H9 (cell line): ENCODE measurements at regions not wholly inside any gene's neighbourhood (a gene's known extent, or its start where the extent isn't known, plus 50 kb on each side); places are given as distances from the start of the nearest gene placed in this dataset.

ENCODE experiments used
- DNase-seq: peaks from one replicate; pipeline ENCODE4 v3.0.0-alpha.2; 2017
- H2AFZ ChIP-seq: one replicate; pipeline ENCODE4 v1.6.1; 2013; ENCODE audit warnings: mild to moderate bottlenecking, low read length, control low read depth, moderate library complexity
- H2AK5ac ChIP-seq: 2 replicates; pipeline ENCODE4 v1.6.1; 2013; ENCODE audit warnings: low read length, control low read depth, mixed read lengths; ENCODE audit not compliant: insufficient read length
- H2BK120ac ChIP-seq: one replicate; pipeline ENCODE4 v1.6.1; 2013; ENCODE audit warnings: low read depth, mild to moderate bottlenecking, low read length, control low read depth, inconsistent platforms; ENCODE audit not compliant: poor library complexity, severe bottlenecking
- H2BK12ac ChIP-seq: 2 replicates; pipeline ENCODE4 v1.6.1; 2013; ENCODE audit warnings: low read length, control low read depth, mixed read lengths, low read depth; ENCODE audit not compliant: insufficient read length
- H2BK15ac ChIP-seq: 2 replicates; pipeline ENCODE4 v1.6.1; 2013; ENCODE audit warnings: low read depth, low read length, control low read depth
- H2BK20ac ChIP-seq: one replicate; pipeline ENCODE4 v1.6.1; 2013; ENCODE audit warnings: low read depth, mild to moderate bottlenecking, low read length, control low read depth, inconsistent platforms; ENCODE audit not compliant: poor library complexity, severe bottlenecking
- H2BK5ac ChIP-seq: 2 replicates; pipeline ENCODE4 v1.6.1; 2013; ENCODE audit warnings: low read length, control low read depth, mixed read lengths; ENCODE audit not compliant: insufficient read length
- H3K14ac ChIP-seq: 2 replicates; pipeline ENCODE4 v1.6.1; 2013; ENCODE audit warnings: low read length, control low read depth; ENCODE audit not compliant: insufficient read depth
- H3K18ac ChIP-seq: 2 replicates; pipeline ENCODE4 v1.6.1; 2013; ENCODE audit warnings: low read depth, mild to moderate bottlenecking, mixed read lengths, low read length, control low read depth; ENCODE audit not compliant: insufficient read length
- H3K23ac ChIP-seq: 2 replicates; pipeline ENCODE4 v1.6.1; 2013; ENCODE audit warnings: low read length, control low read depth, mixed read lengths, low read depth; ENCODE audit not compliant: insufficient read length
- H3K23me2 ChIP-seq: 2 replicates; pipeline ENCODE4 v1.6.1; 2013; ENCODE audit warnings: low read depth, mild to moderate bottlenecking, mixed read lengths, low read length, control low read depth; ENCODE audit not compliant: insufficient read length, poor library complexity, severe bottlenecking
- H3K27ac ChIP-seq: 2 replicates; pipeline ENCODE4 v1.5.1; 2013; ENCODE audit warnings: low read length, control low read depth, mixed read lengths, low read depth; ENCODE audit not compliant: insufficient read length
- H3K27me3 ChIP-seq: 2 replicates; pipeline ENCODE4 v1.6.1; 2013; ENCODE audit warnings: low read length, control low read depth, inconsistent platforms; ENCODE audit not compliant: insufficient read depth
- H3K4ac ChIP-seq: 2 replicates; pipeline ENCODE4 v1.6.1; 2013; ENCODE audit warnings: low read depth, mild to moderate bottlenecking, control low read depth, inconsistent platforms, low read length, moderate library complexity
- H3K4me1 ChIP-seq: 2 replicates; pipeline ENCODE4 v1.6.1; 2013; ENCODE audit warnings: low read length, control low read depth, inconsistent platforms; ENCODE audit not compliant: insufficient read depth
- H3K4me2 ChIP-seq: 2 replicates; pipeline ENCODE4 v1.6.1; 2013; ENCODE audit warnings: low read length, control low read depth, mixed read lengths; ENCODE audit not compliant: insufficient read length, insufficient read depth
- H3K56ac ChIP-seq: 2 replicates; pipeline ENCODE4 v1.6.1; 2013; ENCODE audit warnings: low read depth, mild to moderate bottlenecking, mixed read lengths, low read length, control low read depth; ENCODE audit not compliant: insufficient read length
- H3K79me1 ChIP-seq: 2 replicates; pipeline ENCODE4 v1.6.1; 2013; ENCODE audit warnings: low read depth, mild to moderate bottlenecking, moderate library complexity, low read length, control low read depth, inconsistent platforms; ENCODE audit not compliant: insufficient read depth, poor library complexity, severe bottlenecking
- H3K79me2 ChIP-seq: 2 replicates; pipeline ENCODE4 v1.6.1; 2013; ENCODE audit warnings: low read length, control low read depth, inconsistent platforms; ENCODE audit not compliant: insufficient read depth
- H3K9ac ChIP-seq: 2 replicates; pipeline ENCODE4 v1.6.1; 2013; ENCODE audit warnings: low read length, control low read depth, mixed read lengths; ENCODE audit not compliant: insufficient read length; ENCODE audit errors: extremely low read depth
- H3K9me3 ChIP-seq: one replicate; pipeline ENCODE4 v1.6.1; 2013; ENCODE audit warnings: low read depth, low read length, inconsistent platforms; ENCODE audit not compliant: control insufficient read depth
- H3T11ph ChIP-seq: one replicate; pipeline ENCODE4 v1.6.1; 2013; ENCODE audit warnings: mild to moderate bottlenecking, low read length, control low read depth, inconsistent platforms
- H4K20me1 ChIP-seq: one replicate; pipeline ENCODE4 v1.6.1; 2013; ENCODE audit not compliant: control insufficient read depth, insufficient read length, insufficient read depth
- H4K5ac ChIP-seq: 2 replicates; pipeline ENCODE4 v1.6.1; 2013; ENCODE audit warnings: low read depth, mild to moderate bottlenecking, mixed read lengths, low read length, control low read depth; ENCODE audit not compliant: insufficient read length
- H4K8ac ChIP-seq: replicated peaks from 2 replicates; pipeline ENCODE4 v1.6.1; 2013; ENCODE audit warnings: low read length, control low read depth, mixed read lengths, low read depth; ENCODE audit not compliant: insufficient read length
- H4K91ac ChIP-seq: 2 replicates; pipeline ENCODE4 v1.6.1; 2013; ENCODE audit warnings: low read depth, mild to moderate bottlenecking, moderate library complexity, mixed read lengths, low read length, control low read depth; ENCODE audit not compliant: insufficient read length
- H3K27ac Mint-ChIP-seq, 3 experiments: 2 replicates in 2 of 3; 3 replicates in 1 of 3; pipeline ENCODE4 v1.8.0; 2020 to 2021; ENCODE audit warnings: mixed read lengths in 3 of 3, mild to moderate bottlenecking in 1 of 3, moderate library complexity in 1 of 3
- H3K27me3 Mint-ChIP-seq: 2 replicates; pipeline ENCODE4 v1.8.0; 2021; ENCODE audit warnings: low read depth, mild to moderate bottlenecking, moderate library complexity, mixed read lengths
- H3K36me3 Mint-ChIP-seq, 3 experiments: 2 replicates in 2 of 3; 3 replicates in 1 of 3; pipeline ENCODE4 v1.8.0; 2020 to 2021; ENCODE audit warnings: low read depth in 3 of 3, mixed read lengths in 3 of 3; ENCODE audit not compliant: insufficient read depth in 1 of 3
- H3K4me1 Mint-ChIP-seq, 2 experiments: 2 replicates each; pipeline ENCODE4 v1.8.0; 2020; ENCODE audit warnings: mixed read lengths in 2 of 2
- H3K4me3 Mint-ChIP-seq, 2 experiments: 2 replicates in 1 of 2; 3 replicates in 1 of 2; pipeline ENCODE4 v1.8.0; 2020 to 2021; ENCODE audit warnings: mild to moderate bottlenecking in 2 of 2, mixed read lengths in 2 of 2, moderate library complexity in 1 of 2
- H3K9me3 Mint-ChIP-seq, 2 experiments: 2 replicates in 1 of 2; 3 replicates in 1 of 2; pipeline ENCODE4 v1.8.0; 2020; ENCODE audit warnings: mild to moderate bottlenecking in 2 of 2, mixed read lengths in 2 of 2, moderate library complexity in 1 of 2
- TF ChIP-seq, protein P1 (sequence below): fragments of 200-600 bp; sonication (generic); conservative IDR thresholded peaks from 3 replicates; pipeline ENCODE4 v1.8.0; 2021; ENCODE audit warnings: antibody characterized with exemption, mild to moderate bottlenecking

- no peak overlapping the region for H3K27ac Mint-ChIP-seq
- Histone ChIP-seq H4K5ac (no peak overlapping the region), H2AK5ac (no peak overlapping the region), H2BK120ac (no peak overlapping the region), H2BK12ac (no peak overlapping the region), H3K9me3 (no peaks in the 10 kb centered on the region), H3K4me2 (no peak overlapping the region), H3K56ac (no peak overlapping the region), H3K23me2 (no peaks in the 10 kb centered on the region), H3K18ac (no peak overlapping the region), H3K4me1 (no peaks in the 10 kb centered on the region), H3K27ac (no peak overlapping the region), H3T11ph (no peak overlapping the region), H2AFZ (no peak overlapping the region), H2BK5ac (no peak overlapping the region), H3K9ac (no peak overlapping the region), H2BK15ac (no peak overlapping the region), H4K8ac (no peak overlapping the region), H4K20me1 (no peaks in the 10 kb centered on the region), H3K79me1 (no peaks in the 10 kb centered on the region), H3K79me2 (no peaks in the 10 kb centered on the region), H3K23ac (no peak overlapping the region), H3K27me3 (no peaks in the 10 kb centered on the region), H3K4ac (no peak overlapping the region), H2BK20ac (no peak overlapping the region), H4K91ac (no peak overlapping the region), H3K14ac (no peak overlapping the region)
- H3K4me3 Mint-ChIP-seq: no peak overlapping the region
- no peaks in the 10 kb centered on the region for H3K36me3 Mint-ChIP-seq
- TF ChIP-seq, protein P1, sequence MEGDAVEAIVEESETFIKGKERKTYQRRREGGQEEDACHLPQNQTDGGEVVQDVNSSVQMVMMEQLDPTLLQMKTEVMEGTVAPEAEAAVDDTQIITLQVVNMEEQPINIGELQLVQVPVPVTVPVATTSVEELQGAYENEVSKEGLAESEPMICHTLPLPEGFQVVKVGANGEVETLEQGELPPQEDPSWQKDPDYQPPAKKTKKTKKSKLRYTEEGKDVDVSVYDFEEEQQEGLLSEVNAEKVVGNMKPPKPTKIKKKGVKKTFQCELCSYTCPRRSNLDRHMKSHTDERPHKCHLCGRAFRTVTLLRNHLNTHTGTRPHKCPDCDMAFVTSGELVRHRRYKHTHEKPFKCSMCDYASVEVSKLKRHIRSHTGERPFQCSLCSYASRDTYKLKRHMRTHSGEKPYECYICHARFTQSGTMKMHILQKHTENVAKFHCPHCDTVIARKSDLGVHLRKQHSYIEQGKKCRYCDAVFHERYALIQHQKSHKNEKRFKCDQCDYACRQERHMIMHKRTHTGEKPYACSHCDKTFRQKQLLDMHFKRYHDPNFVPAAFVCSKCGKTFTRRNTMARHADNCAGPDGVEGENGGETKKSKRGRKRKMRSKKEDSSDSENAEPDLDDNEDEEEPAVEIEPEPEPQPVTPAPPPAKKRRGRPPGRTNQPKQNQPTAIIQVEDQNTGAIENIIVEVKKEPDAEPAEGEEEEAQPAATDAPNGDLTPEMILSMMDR: no peak
- peaks cover 16 to 17% of the 10 kb centered on the region in 2 experiments for H3K4me1 Mint-ChIP-seq
- no peak for DNase-seq
- H3K9me3 Mint-ChIP-seq: no peaks in the 10 kb centered on the region
- peaks cover 2% of the 10 kb centered on the region for H3K27me3 Mint-ChIP-seq
Measured at GRCh38 chr12:24023081-24023480, 73.6 kb upstream of the SOX5 start.
